HL-60 (cell line): ENCODE measurements at regions not wholly inside any gene's neighbourhood (a gene's known extent, or its start where the extent isn't known, plus 50 kb on each side); places are given as distances from the start of the nearest gene placed in this dataset.

Source experiments
- DNase-seq, 2 experiments: peaks; one replicate each; pipeline ENCODE4 v3.0.0-alpha.2; 2010 to 2020; ENCODE audit warnings: low read depth in 1 of 2, low spot score in 1 of 2
- H3K27ac ChIP-seq: fragments of 250-450 bp; sonication (Bioruptor Pico); replicated peaks from 2 replicates; pipeline ENCODE4 v1.5.1; 2020; ENCODE audit warnings: mild to moderate bottlenecking, moderate library complexity
- H3K27me3 ChIP-seq: fragments of 250-450 bp; sonication (Bioruptor Pico); 2 replicates; pipeline ENCODE4 v1.5.1; 2021; ENCODE audit warnings: mild to moderate bottlenecking, moderate library complexity; ENCODE audit not compliant: insufficient read depth, poor library complexity, severe bottlenecking
- H3K4me3 ChIP-seq: replicated peaks from 2 replicates; pipeline ENCODE4 v1.5.1; 2011; ENCODE audit warnings: mild to moderate bottlenecking, control low read depth, low read length; ENCODE audit not compliant: insufficient read depth
- CTCF ChIP-seq: IDR thresholded peaks from one replicate; pipeline ENCODE4 v1.5.1; 2011; ENCODE audit warnings: low read length, control low read depth, inconsistent platforms; ENCODE audit not compliant: insufficient read depth
- GABPA ChIP-seq: IDR thresholded peaks from 2 replicates; pipeline ENCODE4 v1.6.1; 2012; ENCODE audit warnings: low read depth
- POLR2AphosphoS5 ChIP-seq: IDR thresholded peaks from 2 replicates; pipeline ENCODE4 v1.6.1; 2012; ENCODE audit warnings: low read depth
- SPI1 ChIP-seq: IDR thresholded peaks from 2 replicates; pipeline ENCODE4 v1.6.1; 2012; ENCODE audit warnings: low read depth, mild to moderate bottlenecking, borderline replicate concordance
- TF ChIP-seq, protein P1 (sequence below): IDR thresholded peaks from 2 replicates; pipeline ENCODE4 v1.6.1; 2012; ENCODE audit warnings: low read depth; ENCODE audit not compliant: insufficient replicate concordance

DNA sequence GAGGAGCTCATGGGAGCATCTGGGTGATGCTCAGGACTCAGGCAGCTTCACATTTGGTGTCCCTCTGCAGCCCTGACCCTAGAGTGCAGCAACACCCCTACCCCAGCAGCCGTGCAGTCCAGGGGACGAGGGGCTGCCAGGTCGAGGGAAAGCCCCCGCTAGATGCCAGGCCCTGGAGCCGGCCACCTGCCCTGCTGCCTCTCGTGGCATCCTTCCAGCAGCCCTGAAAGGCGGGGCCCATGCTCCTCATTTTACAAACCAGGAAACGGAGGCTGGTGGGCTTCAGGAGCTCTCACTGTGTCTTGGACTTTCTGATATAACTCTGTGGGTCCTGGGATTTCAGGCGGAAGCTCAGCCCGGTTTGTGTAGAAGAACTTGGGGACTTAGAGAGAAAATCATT, 120.5 kb upstream of the WNT4 start:
- peaks cover 4% of the 10 kb centered on the region for H3K27me3 ChIP-seq
- TF ChIP-seq, protein P1, sequence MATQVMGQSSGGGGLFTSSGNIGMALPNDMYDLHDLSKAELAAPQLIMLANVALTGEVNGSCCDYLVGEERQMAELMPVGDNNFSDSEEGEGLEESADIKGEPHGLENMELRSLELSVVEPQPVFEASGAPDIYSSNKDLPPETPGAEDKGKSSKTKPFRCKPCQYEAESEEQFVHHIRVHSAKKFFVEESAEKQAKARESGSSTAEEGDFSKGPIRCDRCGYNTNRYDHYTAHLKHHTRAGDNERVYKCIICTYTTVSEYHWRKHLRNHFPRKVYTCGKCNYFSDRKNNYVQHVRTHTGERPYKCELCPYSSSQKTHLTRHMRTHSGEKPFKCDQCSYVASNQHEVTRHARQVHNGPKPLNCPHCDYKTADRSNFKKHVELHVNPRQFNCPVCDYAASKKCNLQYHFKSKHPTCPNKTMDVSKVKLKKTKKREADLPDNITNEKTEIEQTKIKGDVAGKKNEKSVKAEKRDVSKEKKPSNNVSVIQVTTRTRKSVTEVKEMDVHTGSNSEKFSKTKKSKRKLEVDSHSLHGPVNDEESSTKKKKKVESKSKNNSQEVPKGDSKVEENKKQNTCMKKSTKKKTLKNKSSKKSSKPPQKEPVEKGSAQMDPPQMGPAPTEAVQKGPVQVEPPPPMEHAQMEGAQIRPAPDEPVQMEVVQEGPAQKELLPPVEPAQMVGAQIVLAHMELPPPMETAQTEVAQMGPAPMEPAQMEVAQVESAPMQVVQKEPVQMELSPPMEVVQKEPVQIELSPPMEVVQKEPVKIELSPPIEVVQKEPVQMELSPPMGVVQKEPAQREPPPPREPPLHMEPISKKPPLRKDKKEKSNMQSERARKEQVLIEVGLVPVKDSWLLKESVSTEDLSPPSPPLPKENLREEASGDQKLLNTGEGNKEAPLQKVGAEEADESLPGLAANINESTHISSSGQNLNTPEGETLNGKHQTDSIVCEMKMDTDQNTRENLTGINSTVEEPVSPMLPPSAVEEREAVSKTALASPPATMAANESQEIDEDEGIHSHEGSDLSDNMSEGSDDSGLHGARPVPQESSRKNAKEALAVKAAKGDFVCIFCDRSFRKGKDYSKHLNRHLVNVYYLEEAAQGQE = no peak
- TF ChIP-seq GABPA (no peak), POLR2AphosphoS5 (no peak), SPI1 (no peak), CTCF (no peak)
- H3K4me3 ChIP-seq = no peak overlapping the region
- no peak for DNase-seq
- H3K27ac ChIP-seq = no peak overlapping the region

GRCh38 chr1:22264464-22265341, 121.8 kb upstream of the WNT4 start:
- DNase-seq = no peak

GRCh38 chr1:22266141-22266540, 123.2 kb upstream of the WNT4 start:
- TF ChIP-seq GABPA = no peak
- Histone ChIP-seq H3K4me3 (no peak overlapping the region), H3K27ac (no peak overlapping the region), H3K27me3 (peaks cover 2% of the 10 kb centered on the region)
- DNase-seq = no peak

More at GRCh38 chr1:22264464-22265341, 121.8 kb upstream of the WNT4 start:
- no peak for TF ChIP-seq POLR2AphosphoS5
- TF ChIP-seq SPI1 = no peak
- no peak for TF ChIP-seq CTCF
- no peak for TF ChIP-seq GABPA
- TF ChIP-seq, protein P1 = no peak
- H3K4me3 ChIP-seq = no peak overlapping the region
- H3K27me3 ChIP-seq = peaks cover 4% of the 10 kb centered on the region
- no peak overlapping the region for H3K27ac ChIP-seq

GRCh38 chr1:22267413-22268175, 124.7 kb upstream of the WNT4 start:
- H3K27me3 ChIP-seq = peaks cover 2% of the 10 kb centered on the region
- DNase-seq = no peak
- H3K27ac ChIP-seq = no peak overlapping the region
- H3K4me3 ChIP-seq = no peak overlapping the region
- TF ChIP-seq CTCF (no peak), POLR2AphosphoS5 (no peak), GABPA (no peak), SPI1 (no peak)
- TF ChIP-seq, protein P1 = no peak
